HCT116 (cell line): ENCODE measurements at regions not wholly inside any gene's neighbourhood (a gene's known extent, or its start where the extent isn't known, plus 50 kb on each side); places are given as distances from the start of the nearest gene placed in this dataset.

Experiments
- ATAC-seq: fragments of 200-7000 bp; cut with Tn5 transposase; 2 replicates; pipeline ENCODE4 v1.9.1; 2020; ENCODE audit warnings: mild to moderate bottlenecking, moderate library complexity
- BruUV-seq: library from RNA; stranded (reverse); fragments of 400-500 nt; replicated peaks from 2 replicates; lab custom pipeline; 2021; lab: Mats Ljungman, UMichigan
- CTCF ChIA-PET: fragments of 300-600 bp; sonication (Branson Sonifier 250); formaldehyde crosslinking; loops from one replicate; lab custom pipeline; 2021; ENCODE audit warnings: antibody characterized with exemption; lab: Charles Lee
- POLR2A ChIA-PET: fragments of 300-600, 350-600 bp; sonication (Branson Sonifier 250); formaldehyde crosslinking; loops from one replicate; lab custom pipeline; 2021; ENCODE audit warnings: antibody characterized with exemption; lab: Charles Lee
- RAD21 ChIA-PET, 2 experiments: fragments of 300-600 bp; sonication (Branson Sonifier 250); formaldehyde crosslinking; loops; one replicate each; lab custom pipeline; 2023; ENCODE audit warnings: low total read pairs in 2 of 2; ENCODE audit not compliant: uncharacterized antibody in 2 of 2, unreplicated experiment in 2 of 2, low non-redundant PET in 1 of 2; lab: Charles Lee
- DNase-seq: peaks from one replicate; pipeline ENCODE4 v3.0.0-alpha.2; 2010; ENCODE audit warnings: low read depth, low spot score
- H2AFZ ChIP-seq: fragments of 200-600 bp; shearing (Covaris generic), sonication (generic); 2 replicates; pipeline ENCODE4 v1.6.1; 2017; ENCODE audit warnings: low read depth, mixed run types, mixed read lengths, antibody characterized with exemption, low read length; ENCODE audit not compliant: poor library complexity, severe bottlenecking
- H3K27ac ChIP-seq: 2 replicates; pipeline ENCODE4 v1.5.1; 2012; ENCODE audit warnings: low read depth, low read length
- H3K27me3 ChIP-seq: fragments of 200-600 bp; sonication (generic); 2 replicates; pipeline ENCODE4 v1.6.1; 2016; ENCODE audit warnings: mixed run types, low read length, mixed read lengths; ENCODE audit not compliant: insufficient read depth
- H3K36me3 ChIP-seq, 2 experiments: fragments of 200-500 bp in 1 of 2; fragments of 200-600 bp in 1 of 2; sonication (Bioruptor generic) in 1 of 2; sonication (generic) in 1 of 2; 2 replicates each; pipeline versions ENCODE4 v1.5.1 to v1.6.1; 2014 to 2016; ENCODE audit warnings: low read length in 2 of 2, inconsistent platforms in 1 of 2, mixed read lengths in 1 of 2, mixed run types in 1 of 2; ENCODE audit not compliant: insufficient read depth in 2 of 2, control insufficient read depth in 1 of 2
- H3K4me1 ChIP-seq, 2 experiments: fragments of 200-600 bp in 1 of 2; sonication (generic) in 1 of 2; 2 replicates each; pipeline versions ENCODE4 v1.5.1 to v1.6.1; 2012 to 2017; ENCODE audit warnings: low read length in 2 of 2, inconsistent platforms in 1 of 2, mild to moderate bottlenecking in 1 of 2, mixed read lengths in 1 of 2, mixed run types in 1 of 2, moderate library complexity in 1 of 2; ENCODE audit not compliant: insufficient read depth in 2 of 2, control insufficient read depth in 1 of 2
- H3K4me2 ChIP-seq: fragments of 200-600 bp; sonication (generic); 2 replicates; pipeline ENCODE4 v1.6.1; 2017; ENCODE audit warnings: mixed run types, low read length, mixed read lengths
- H3K4me3 ChIP-seq, 2 experiments: fragments of 200-600 bp in 1 of 2; sonication (generic) in 1 of 2; replicated peaks in 1 of 2; 2 replicates each; pipeline ENCODE4 v1.5.1; 2011 to 2016; ENCODE audit warnings: low read length in 2 of 2, control low read depth in 1 of 2, low read depth in 1 of 2, mild to moderate bottlenecking in 1 of 2, mixed read lengths in 1 of 2, mixed run types in 1 of 2
- H3K79me2 ChIP-seq: fragments of 200-600 bp; sonication (generic); 2 replicates; pipeline ENCODE4 v1.6.1; 2017; ENCODE audit warnings: mild to moderate bottlenecking, mixed run types, low read length, moderate library complexity, mixed read lengths; ENCODE audit not compliant: insufficient read depth
- H3K9ac ChIP-seq: fragments of 200-600 bp; sonication (generic); 2 replicates; pipeline ENCODE4 v1.6.1; 2016; ENCODE audit warnings: low read length, mixed read lengths
- H3K9me2 ChIP-seq: fragments of 200-600 bp; sonication (generic), shearing (Covaris generic); 2 replicates; pipeline ENCODE4 v1.6.1; 2017; ENCODE audit warnings: mixed run types, mild to moderate bottlenecking, moderate library complexity; ENCODE audit not compliant: insufficient read depth
- H3K9me3 ChIP-seq, 2 experiments: fragments of 200-500 bp in 1 of 2; fragments of 200-600 bp in 1 of 2; sonication (Bioruptor generic) in 1 of 2; sonication (generic) in 1 of 2; 2 replicates each; pipeline ENCODE4 v1.6.1; 2014 to 2017; ENCODE audit warnings: low read length in 2 of 2, mixed read lengths in 2 of 2, inconsistent platforms in 1 of 2, low read depth in 1 of 2, mild to moderate bottlenecking in 1 of 2, mixed run types in 1 of 2, moderate library complexity in 1 of 2; ENCODE audit not compliant: control insufficient read depth in 1 of 2, insufficient read depth in 1 of 2
- H4K20me1 ChIP-seq: fragments of 200-600 bp; sonication (generic), shearing (Covaris generic); 2 replicates; pipeline ENCODE4 v1.6.1; 2017; ENCODE audit warnings: mixed run types, mild to moderate bottlenecking, moderate library complexity; ENCODE audit not compliant: insufficient read depth
- CTCF ChIP-seq, 3 experiments: fragments of 200-600 bp in 1 of 3; sonication (generic) in 1 of 3; IDR thresholded peaks in 2 of 3; conservative IDR thresholded peaks in 1 of 3; 2 replicates each; pipeline ENCODE4 v1.5.1; 2012 to 2017; ENCODE audit warnings: low read depth in 2 of 3, low read length in 2 of 3, antibody characterized with exemption in 1 of 3, borderline replicate concordance in 1 of 3, control low read depth in 1 of 3, mild to moderate bottlenecking in 1 of 3, mixed read lengths in 1 of 3, mixed run types in 1 of 3, moderate library complexity in 1 of 3; ENCODE audit not compliant: insufficient read depth in 1 of 3
- EGR1 ChIP-seq: IDR thresholded peaks from 2 replicates; pipeline ENCODE4 v1.6.1; 2012; ENCODE audit warnings: low read depth
- ELF1 ChIP-seq: IDR thresholded peaks from 2 replicates; pipeline ENCODE4 v1.6.1; 2012; ENCODE audit warnings: low read depth, borderline replicate concordance
- POLR2A ChIP-seq: IDR thresholded peaks from 2 replicates; pipeline ENCODE4 v1.7.0; 2011; ENCODE audit warnings: borderline replicate concordance; ENCODE audit not compliant: insufficient read depth, insufficient read length; ENCODE audit errors: extremely low read depth
- RAD21 ChIP-seq: IDR thresholded peaks from 2 replicates; pipeline ENCODE4 v1.6.1; 2012; ENCODE audit warnings: low read depth, mild to moderate bottlenecking
- SP1 ChIP-seq: IDR thresholded peaks from 2 replicates; pipeline ENCODE4 v1.6.1; 2012; ENCODE audit warnings: low read depth
- SRF ChIP-seq: IDR thresholded peaks from 2 replicates; pipeline ENCODE4 v1.6.1; 2012; ENCODE audit warnings: low read depth
- YY1 ChIP-seq: IDR thresholded peaks from 2 replicates; pipeline ENCODE4 v1.6.1; 2011; ENCODE audit warnings: low read length, low read depth, moderate library complexity, mild to moderate bottlenecking; ENCODE audit not compliant: insufficient replicate concordance; ENCODE audit errors: extremely low read depth
- ZFX ChIP-seq: fragments of 450-650 bp; IDR thresholded peaks from 2 replicates; pipeline ENCODE4 v1.6.1; 2017
- ZNF274 ChIP-seq: fragments of 200-500 bp; sonication (Bioruptor generic); IDR thresholded peaks from 2 replicates; pipeline ENCODE4 v1.6.1; 2014; ENCODE audit warnings: mild to moderate bottlenecking, low read depth, low read length, inconsistent platforms
- intact Hi-C: fragments of 100-400 bp; cut with micrococcal nuclease; formaldehyde crosslinking; loops from 2 replicates; pipeline ENCODE4 v1.10.0; 2022
- TF ChIP-seq, protein P1 (sequence below): IDR thresholded peaks from 2 replicates; pipeline ENCODE4 v1.6.1; 2012
- TF ChIP-seq, protein P2 (sequence below): IDR thresholded peaks from 2 replicates; pipeline ENCODE4 v1.6.1; 2012

- Histone ChIP-seq H3K4me3 (no peak overlapping the region), H2AFZ (no peak overlapping the region), H3K4me1 (no peaks in the 10 kb centered on the region), H3K9me2 (no peaks in the 10 kb centered on the region), H3K27ac (no peak overlapping the region), H4K20me1 (no peaks in the 10 kb centered on the region), H3K9ac (no peak overlapping the region), H3K79me2 (no peaks in the 10 kb centered on the region), H3K4me2 (no peak overlapping the region), H3K36me3 (no peaks in the 10 kb centered on the region), H3K27me3 (no peaks in the 10 kb centered on the region), H3K9me3 (no peaks in the 10 kb centered on the region)
- no peak for TF ChIP-seq SRF
- no peak for TF ChIP-seq EGR1
- TF ChIP-seq CTCF (IDR thresholded peaks at IDR 0.05 in 2 of 3, conservative IDR thresholded peaks at IDR 0.05 in 1 of 3; ENCODE audit: borderline replicate concordance in 1 of 3, insufficient read depth in 1 of 3, low read depth in 2 of 3, low read length in 2 of 3): no peak
- TF ChIP-seq, protein P1, sequence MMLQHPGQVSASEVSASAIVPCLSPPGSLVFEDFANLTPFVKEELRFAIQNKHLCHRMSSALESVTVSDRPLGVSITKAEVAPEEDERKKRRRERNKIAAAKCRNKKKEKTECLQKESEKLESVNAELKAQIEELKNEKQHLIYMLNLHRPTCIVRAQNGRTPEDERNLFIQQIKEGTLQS: no peak
- TF ChIP-seq ELF1: no peak
- TF ChIP-seq ZFX: no peak
- TF ChIP-seq, protein P2, sequence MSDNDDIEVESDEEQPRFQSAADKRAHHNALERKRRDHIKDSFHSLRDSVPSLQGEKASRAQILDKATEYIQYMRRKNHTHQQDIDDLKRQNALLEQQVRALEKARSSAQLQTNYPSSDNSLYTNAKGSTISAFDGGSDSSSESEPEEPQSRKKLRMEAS: no peak
- TF ChIP-seq SP1: no peak
- no peak for TF ChIP-seq POLR2A
- CTCF ChIA-PET: no interaction called here
- POLR2A ChIA-PET: no interaction called here
- no TSS peak for BruUV-seq
- intact Hi-C loops: no loop called here
- RAD21 ChIA-PET: no interaction called here
- DNase-seq (no peak), ATAC-seq (no peak)
Measured at GRCh38 chr9:105932276-105932675, 237.9 kb downstream of the TMEM38B start.

- ChIA-PET CTCF (no interaction called here), RAD21 (no interaction called here), POLR2A (no interaction called here)
- no peak for DNase-seq
- no peaks in the 10 kb centered on the region for H3K79me2 ChIP-seq
- no peaks in the 10 kb centered on the region for H3K36me3 ChIP-seq
- no peaks in the 10 kb centered on the region for H3K4me1 ChIP-seq
- no peak overlapping the region for H3K9ac ChIP-seq
- intact Hi-C loops: no loop called here
- no peak overlapping the region for H3K4me3 ChIP-seq
- H3K27me3 ChIP-seq: no peaks in the 10 kb centered on the region
- TF ChIP-seq POLR2A (no peak), RAD21 (no peak), ZNF274 (no peak), YY1 (no peak)
- TF ChIP-seq, protein P2: no peak
- TF ChIP-seq, all 23 proteins: peak for 0
- no peak overlapping the region for H2AFZ ChIP-seq
- no peak overlapping the region for H3K27ac ChIP-seq
- no peaks in the 10 kb centered on the region for H4K20me1 ChIP-seq
- H3K9me2 ChIP-seq: no peaks in the 10 kb centered on the region
- ATAC-seq: no peak
- no TSS peak for BruUV-seq
- no peaks in the 10 kb centered on the region for H3K9me3 ChIP-seq
- no peak overlapping the region for H3K4me2 ChIP-seq
Measured at GRCh38 chr9:105950448-105950847, 256.1 kb downstream of the TMEM38B start.
